NCI-H2107 treated with DMSO at 0.1 percent for 48 hours (cell line): ENCODE measurements at regions not wholly inside any gene's neighbourhood (a gene's known extent, or its start where the extent isn't known, plus 50 kb on each side); places are given as distances from the start of the nearest gene placed in this dataset.

ENCODE experiments used
- DNase-seq: peaks from one replicate; lab custom pipeline; 2025; ENCODE audit not compliant: unreplicated experiment; lab: John Stamatoyannopoulos, UW

DNA sequence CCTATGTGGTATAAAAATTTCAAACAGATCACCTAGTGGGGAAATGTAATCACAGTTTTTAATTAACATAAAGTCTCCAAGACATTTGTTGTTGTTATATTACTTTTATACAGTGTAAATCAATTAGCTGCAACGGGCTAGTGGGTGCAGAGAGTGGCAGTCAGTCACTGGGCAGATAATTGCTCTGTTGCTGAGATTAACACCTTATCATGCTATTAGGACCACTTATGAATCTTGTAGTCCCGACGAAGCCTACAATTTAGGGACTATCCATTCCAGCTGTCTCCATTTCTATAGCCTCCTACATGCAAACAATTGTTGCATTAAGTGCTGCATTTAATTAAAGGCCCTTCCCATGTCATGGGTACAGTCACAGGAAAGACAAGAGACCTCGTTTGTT is 158.9 kb upstream of the PROX1 start:
- no peak for DNase-seq

GRCh38 chr1:213829780-213830179 is 158.0 kb upstream of the PROX1 start:
- no peak for DNase-seq

DNA sequence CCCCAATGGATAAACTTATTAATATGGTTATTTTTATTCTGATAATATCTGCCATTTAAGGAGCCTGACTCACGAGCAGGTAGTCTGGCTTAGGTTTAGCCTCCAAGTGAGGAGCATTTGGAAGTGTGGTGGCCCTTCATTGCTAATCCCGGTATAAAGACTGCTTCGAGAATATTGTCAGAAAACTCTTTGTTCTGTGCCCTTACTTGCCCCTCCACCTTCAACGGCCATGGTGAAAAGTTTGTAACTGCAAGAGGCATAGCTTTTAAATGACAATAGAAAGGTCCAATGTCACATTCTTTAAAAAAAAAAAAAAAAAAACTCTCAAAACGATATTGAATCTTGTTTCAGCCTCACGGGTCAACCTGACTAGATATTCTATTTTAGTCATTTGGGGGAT is 157.4 kb upstream of the PROX1 start:
- no peak for DNase-seq

GRCh38 chr1:213840575-213840974 is 147.2 kb upstream of the PROX1 start:
- DNase-seq = no peak

DNA sequence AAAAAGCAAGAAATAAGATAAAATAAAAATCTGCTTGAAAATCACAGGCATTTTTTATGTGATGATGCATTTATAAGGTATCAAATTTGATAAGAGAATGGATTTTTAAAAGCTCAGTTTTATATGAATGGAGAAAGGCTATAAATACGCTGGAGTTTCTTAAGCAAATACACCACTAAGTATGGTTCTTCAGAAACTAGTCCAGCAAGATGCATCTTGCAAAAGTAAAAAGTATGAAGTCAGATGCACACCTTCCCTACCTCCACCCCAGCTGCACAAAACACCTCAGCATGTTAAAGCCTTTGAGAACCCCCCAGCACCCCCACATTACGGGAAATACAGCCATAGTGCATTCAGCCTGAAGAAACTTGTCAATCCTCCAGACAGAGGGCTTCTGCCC is 143.1 kb upstream of the PROX1 start:
- no peak for DNase-seq

- DNase-seq = no peak
Measured at GRCh38 chr1:213852107-213852506, 135.7 kb upstream of the PROX1 start.

- no peak for DNase-seq
Measured at GRCh38 chr1:213858581-213858980, 129.2 kb upstream of the PROX1 start.

GRCh38 chr1:213861841-213862240 is 125.9 kb upstream of the PROX1 start:
- DNase-seq = no peak

DNA sequence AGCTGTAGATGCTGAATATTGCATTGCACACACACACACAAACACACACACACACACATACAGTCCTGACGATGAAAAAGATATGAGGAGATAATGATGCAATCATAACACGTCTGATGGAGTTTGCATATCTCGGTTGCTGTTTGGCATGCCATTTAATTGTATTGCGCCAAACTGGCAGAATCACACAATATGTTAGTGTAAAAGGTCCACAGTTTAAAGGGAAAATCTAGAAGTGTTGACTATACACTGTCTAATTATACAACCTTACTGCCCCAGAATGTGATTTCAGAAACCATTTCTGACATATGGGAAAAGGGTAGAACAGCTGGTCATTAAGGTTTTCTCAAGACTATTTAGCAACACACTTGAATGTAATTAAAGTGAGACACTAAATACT is 123.7 kb upstream of the PROX1 start:
- DNase-seq = no peak

- DNase-seq = no peak
Measured at GRCh38 chr1:213868482-213868881, 119.3 kb upstream of the PROX1 start.

DNA sequence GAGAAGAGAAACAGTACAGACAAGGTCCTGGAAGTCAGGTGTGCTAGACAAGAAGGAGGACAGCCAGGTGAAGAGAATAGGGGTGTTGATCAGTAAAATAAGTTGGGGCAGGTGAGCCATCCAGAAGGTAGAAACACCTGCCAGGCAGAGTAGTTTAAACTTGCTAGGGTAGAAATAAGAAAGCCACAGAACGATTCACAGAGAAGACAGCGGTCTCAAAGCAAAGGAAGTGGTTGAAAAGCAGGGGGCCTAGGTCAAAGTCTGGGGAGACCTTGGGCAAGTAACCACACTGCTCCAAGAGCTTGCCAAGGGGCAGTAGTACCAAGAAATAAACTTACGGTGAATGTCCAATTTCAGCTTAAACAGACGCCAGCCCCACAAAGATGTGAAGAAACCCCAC is 116.6 kb upstream of the PROX1 start:
- no peak for DNase-seq

DNA sequence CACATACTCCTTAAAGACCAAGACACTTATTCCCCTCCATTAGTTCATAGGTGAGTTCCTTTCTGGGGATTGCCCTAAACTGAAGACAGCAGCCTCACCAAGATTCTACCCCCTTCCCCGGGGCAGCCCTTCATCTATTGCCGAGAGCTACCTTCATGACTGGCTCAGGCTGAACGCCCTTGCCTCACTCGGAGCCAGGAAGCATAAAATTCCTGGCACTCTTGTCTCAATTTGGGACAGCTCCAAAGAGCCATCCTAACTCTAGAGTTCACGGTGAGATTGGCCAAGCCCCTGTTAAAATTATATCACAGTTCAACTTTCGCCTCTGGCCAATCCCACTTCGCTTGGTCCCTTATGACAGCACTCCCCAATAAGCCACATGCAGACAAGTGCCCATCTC is 113.0 kb upstream of the PROX1 start:
- no peak for DNase-seq

- no peak for DNase-seq
Measured at GRCh38 chr1:213876531-213876930, 111.2 kb upstream of the PROX1 start.

DNA sequence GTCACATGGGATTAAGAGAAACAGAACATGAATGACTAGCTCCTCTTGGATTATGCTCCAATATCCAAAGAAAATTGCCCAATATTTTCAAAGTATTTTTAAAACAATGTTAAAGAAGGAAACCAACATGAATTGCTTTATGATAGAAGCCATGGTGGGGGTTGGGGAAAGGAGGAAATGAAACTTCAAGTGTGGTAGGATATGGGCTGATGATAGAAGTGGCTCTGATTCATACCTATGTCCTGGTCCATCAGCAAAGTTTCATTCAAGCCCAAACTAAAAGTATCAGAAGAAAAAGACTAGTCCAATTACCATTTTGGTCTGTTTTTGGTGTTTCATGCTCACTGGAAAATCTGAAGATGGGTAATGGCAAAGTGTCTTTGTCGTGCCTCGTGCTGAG is 104.2 kb upstream of the PROX1 start:
- no peak for DNase-seq

DNA sequence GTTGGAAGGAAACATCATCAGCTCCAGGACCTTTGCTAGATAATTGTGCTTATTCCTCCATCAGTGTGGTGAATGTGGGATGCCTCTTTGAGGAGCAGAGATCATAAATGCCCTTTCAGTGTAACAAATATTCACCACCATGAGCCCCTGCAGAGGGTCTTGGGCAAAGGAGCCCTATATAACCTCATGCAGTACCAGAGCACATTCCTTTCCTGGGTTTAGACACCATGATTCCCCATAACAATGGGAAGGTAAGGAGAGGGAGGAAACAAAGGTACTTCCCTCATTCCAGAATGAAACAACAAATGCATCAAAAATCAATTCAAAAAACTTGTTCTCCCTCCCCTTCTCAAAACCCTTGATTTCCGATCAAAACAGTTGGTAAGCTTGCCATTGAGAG is 103.4 kb upstream of the PROX1 start:
- no peak for DNase-seq

DNA sequence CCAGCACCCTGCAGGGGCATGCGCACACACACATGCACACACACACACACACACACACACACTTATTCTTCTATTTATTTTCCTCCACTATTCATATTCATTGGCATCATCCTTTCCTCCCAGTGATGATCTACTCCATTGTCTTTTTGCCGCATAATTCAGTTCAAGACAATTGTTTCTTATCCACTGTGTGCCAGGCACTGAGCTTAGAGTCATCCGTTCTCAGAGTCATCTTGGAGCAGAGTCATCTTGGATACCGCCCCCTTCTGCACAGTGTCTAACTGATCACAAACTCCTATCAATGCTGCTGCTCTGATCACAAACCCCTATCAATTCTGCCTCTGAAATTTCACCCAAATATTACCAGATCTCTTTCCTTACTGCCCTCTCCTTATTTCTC is 102.8 kb upstream of the PROX1 start:
- no peak for DNase-seq

DNA sequence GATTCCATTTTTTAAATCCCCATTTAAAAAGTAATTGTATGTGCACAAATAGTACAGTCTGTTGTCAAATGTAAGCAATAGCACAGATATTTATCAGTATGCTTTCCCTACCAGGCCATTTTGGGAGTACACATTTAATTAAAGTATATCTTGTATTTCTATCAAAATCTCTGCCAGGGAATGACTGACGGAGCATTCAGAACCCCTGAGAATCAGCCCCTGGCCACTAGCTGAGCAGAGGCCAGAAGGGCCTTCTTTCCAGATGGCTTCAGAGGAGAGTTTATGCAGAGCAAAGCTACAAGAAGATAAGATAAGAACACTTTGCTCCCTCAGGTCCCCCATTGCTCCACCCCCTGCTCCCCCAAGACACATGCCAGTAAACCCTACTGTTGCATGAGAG is 99.9 kb upstream of the PROX1 start:
- DNase-seq = no peak

GRCh38 chr1:213891989-213892902 is 95.5 kb upstream of the PROX1 start:
- DNase-seq = no peak

DNA sequence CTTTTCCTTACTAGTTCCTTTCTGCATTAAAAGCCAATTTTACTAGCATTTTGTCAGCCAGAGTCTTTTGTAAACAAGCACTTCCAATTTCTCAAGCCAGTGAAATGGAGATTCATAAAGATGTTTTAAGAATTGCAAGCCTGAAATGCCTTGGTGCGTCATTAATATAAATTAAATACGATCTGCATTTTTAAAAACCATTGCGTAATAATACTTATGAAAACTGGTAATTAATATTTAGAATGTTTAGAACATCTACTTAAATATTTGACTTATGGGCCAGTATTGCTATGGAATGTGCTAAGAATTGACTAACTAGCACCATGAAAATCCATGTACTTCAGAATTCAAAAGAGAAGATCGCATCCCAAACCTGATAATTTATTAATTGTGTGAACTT is 89.1 kb upstream of the PROX1 start:
- no peak for DNase-seq

- no peak for DNase-seq
Measured at GRCh38 chr1:213899413-213899812, 88.4 kb upstream of the PROX1 start.

GRCh38 chr1:213905344-213905743 is 82.4 kb upstream of the PROX1 start:
- no peak for DNase-seq

DNA sequence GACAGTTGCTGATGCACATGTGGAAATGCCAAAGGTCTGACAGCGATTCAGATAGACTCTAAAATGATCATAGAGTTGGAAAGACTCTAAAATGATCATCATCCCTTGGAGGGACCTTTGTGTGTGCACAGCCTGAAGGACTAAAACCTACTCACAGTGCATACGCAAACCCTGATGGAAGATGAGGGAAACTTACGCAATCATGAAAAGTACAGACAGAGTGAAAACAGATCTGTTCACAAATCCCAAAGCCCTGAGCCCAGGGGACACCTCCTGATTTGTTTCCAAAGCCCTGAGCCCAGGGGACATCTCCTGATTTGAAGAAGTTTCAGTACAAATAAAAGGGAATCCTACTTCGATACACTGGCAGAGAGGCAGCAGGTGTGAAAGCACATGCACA is 79.3 kb upstream of the PROX1 start:
- DNase-seq = no peak

GRCh38 chr1:213914392-213914791 is 73.4 kb upstream of the PROX1 start:
- no peak for DNase-seq
